GM18508 (cell line): ENCODE measurements at regions not wholly inside any gene's neighbourhood (a gene's known extent, or its start where the extent isn't known, plus 50 kb on each side); places are given as distances from the start of the nearest gene placed in this dataset.

ENCODE experiments used
- ATAC-seq: cut with Tn5 transposase; IDR thresholded peaks from one replicate; pipeline ENCODE4 v1.9.1; 2021; ENCODE audit warnings: moderate number of reproducible peaks; ENCODE audit not compliant: insufficient read depth, unreplicated experiment

GRCh38 chr1:221063651-221064050 lies 184.4 kb downstream of the HLX start:
- no peak for ATAC-seq

- ATAC-seq = no peak
These were observed 187.2 kb downstream of the HLX start for GRCh38 chr1:221066351-221067001.

GRCh38 chr1:221067721-221068120 lies 188.5 kb downstream of the HLX start:
- no peak for ATAC-seq

- ATAC-seq = peak; percentile 62
These were observed 190.1 kb downstream of the HLX start for GRCh38 chr1:221069178-221069903.

GRCh38 chr1:221069986-221070385 lies 190.7 kb downstream of the HLX start:
- no peak for ATAC-seq

GRCh38 chr1:221071777-221072176 lies 192.5 kb downstream of the HLX start:
- no peak for ATAC-seq

GRCh38 chr1:221072214-221072613 lies 193.0 kb downstream of the HLX start:
- ATAC-seq = no peak

- ATAC-seq = no peak
These were observed 195.1 kb downstream of the HLX start for GRCh38 chr1:221074332-221074731.

- no peak for ATAC-seq
These were observed 196.7 kb downstream of the HLX start for GRCh38 chr1:221075911-221076310.

- ATAC-seq = no peak
These were observed 197.2 kb downstream of the HLX start for GRCh38 chr1:221076391-221076811.

- ATAC-seq = no peak
These were observed 199.2 kb downstream of the HLX start for GRCh38 chr1:221078260-221078965.

- no peak for ATAC-seq
These were observed 204.7 kb downstream of the HLX start for GRCh38 chr1:221083902-221084301.

GRCh38 chr1:221084681-221085080 lies 205.4 kb downstream of the HLX start:
- ATAC-seq = no peak

- no peak for ATAC-seq
These were observed 206.6 kb downstream of the HLX start for GRCh38 chr1:221085701-221086375.

- ATAC-seq = no peak
These were observed 208.7 kb downstream of the HLX start for GRCh38 chr1:221087919-221088318.

GRCh38 chr1:221089273-221089672 lies 210.0 kb downstream of the HLX start:
- ATAC-seq = no peak

- no peak for ATAC-seq
These were observed 210.6 kb downstream of the HLX start for GRCh38 chr1:221089803-221090202.

- ATAC-seq = no peak
These were observed 214.9 kb downstream of the HLX start for GRCh38 chr1:221093903-221094791.

GRCh38 chr1:221097479-221098281 lies 218.4 kb downstream of the HLX start:
- ATAC-seq = no peak
